ENCODE measurements at regions not wholly inside any gene's neighbourhood (a gene's known extent, or its start where the extent isn't known, plus 50 kb on each side); places are given as distances from the start of the nearest gene placed in this dataset.

- no peak overlapping the region for H3K4me3 Mint-ChIP-seq
- POLR2A ChIA-PET = no interaction called here
- CTCF ChIA-PET = interaction anchor here (0.6 kb wide), 2 partner anchors 389 to 745 kb away, joined by 3 read pairs; no protein-coding TSS in a partner anchor
- no peak overlapping the region for H3K27ac Mint-ChIP-seq
- H3K9me3 Mint-ChIP-seq = peaks cover 4% of the 10 kb centered on the region
- no peaks in the 10 kb centered on the region for H3K4me1 Mint-ChIP-seq
- no peaks in the 10 kb centered on the region for H3K36me3 Mint-ChIP-seq (ENCODE audit: low read depth)
- no peak for DNase-seq
- no peaks in the 10 kb centered on the region for H3K27me3 Mint-ChIP-seq
These were observed 208.6 kb upstream of the GALNT17 start for GRCh38 chr7:70923181-70923845.

- Mint-ChIP-seq H3K36me3 (ENCODE audit: low read depth) (no peaks in the 10 kb centered on the region), H3K9me3 (peaks cover 6% of the 10 kb centered on the region), H3K4me3 (no peak overlapping the region), H3K4me1 (no peaks in the 10 kb centered on the region), H3K27me3 (no peaks in the 10 kb centered on the region), H3K27ac (no peak overlapping the region)
- no peak for DNase-seq
- POLR2A ChIA-PET = no interaction called here
- CTCF ChIA-PET = interaction anchor here (0.6 kb wide), 1 partner anchor 246 kb away, joined by 3 read pairs; no protein-coding TSS in a partner anchor
These were observed 206.4 kb upstream of the GALNT17 start for GRCh38 chr7:70925411-70926115.

GRCh38 chr7:70926666-70927065, 205.3 kb upstream of the GALNT17 start:
- Mint-ChIP-seq H3K27ac (no peak overlapping the region), H3K4me1 (no peaks in the 10 kb centered on the region), H3K27me3 (no peaks in the 10 kb centered on the region), H3K4me3 (no peak overlapping the region), H3K36me3 (ENCODE audit: low read depth) (no peaks in the 10 kb centered on the region), H3K9me3 (peaks cover 6% of the 10 kb centered on the region)
- POLR2A ChIA-PET = no interaction called here
- CTCF ChIA-PET = no interaction called here
- DNase-seq = no peak

- peaks cover 19% of the 10 kb centered on the region for H3K9me3 Mint-ChIP-seq
- CTCF ChIA-PET = no interaction called here
- no peaks in the 10 kb centered on the region for H3K4me1 Mint-ChIP-seq
- no peaks in the 10 kb centered on the region for H3K36me3 Mint-ChIP-seq (ENCODE audit: low read depth)
- DNase-seq = no peak
- H3K27ac Mint-ChIP-seq = no peak overlapping the region
- H3K27me3 Mint-ChIP-seq = no peaks in the 10 kb centered on the region
- no peak overlapping the region for H3K4me3 Mint-ChIP-seq
- POLR2A ChIA-PET = no interaction called here
These were observed 196.6 kb upstream of the GALNT17 start for GRCh38 chr7:70935311-70935710.

GRCh38 chr7:70935854-70936253, 196.1 kb upstream of the GALNT17 start:
- no peak for DNase-seq
- no peaks in the 10 kb centered on the region for H3K27me3 Mint-ChIP-seq
- no peak overlapping the region for H3K27ac Mint-ChIP-seq
- H3K36me3 Mint-ChIP-seq (ENCODE audit: low read depth) = no peaks in the 10 kb centered on the region
- peaks cover 19% of the 10 kb centered on the region for H3K9me3 Mint-ChIP-seq
- ChIA-PET CTCF (no interaction called here), POLR2A (no interaction called here)
- no peak overlapping the region for H3K4me3 Mint-ChIP-seq
- H3K4me1 Mint-ChIP-seq = no peaks in the 10 kb centered on the region

GRCh38 chr7:70937424-70937823, 194.5 kb upstream of the GALNT17 start:
- H3K4me1 Mint-ChIP-seq = no peaks in the 10 kb centered on the region
- peaks cover 24% of the 10 kb centered on the region for H3K9me3 Mint-ChIP-seq
- H3K27ac Mint-ChIP-seq = no peak overlapping the region
- H3K4me3 Mint-ChIP-seq = no peak overlapping the region
- no peaks in the 10 kb centered on the region for H3K27me3 Mint-ChIP-seq
- no peaks in the 10 kb centered on the region for H3K36me3 Mint-ChIP-seq (ENCODE audit: low read depth)
- ChIA-PET POLR2A (no interaction called here), CTCF (no interaction called here)
- DNase-seq = no peak

GRCh38 chr7:70940597-70940996, 191.3 kb upstream of the GALNT17 start:
- Mint-ChIP-seq H3K36me3 (ENCODE audit: low read depth) (no peaks in the 10 kb centered on the region), H3K4me1 (no peaks in the 10 kb centered on the region), H3K9me3 (peaks cover 26% of the 10 kb centered on the region), H3K27ac (no peak overlapping the region), H3K27me3 (no peaks in the 10 kb centered on the region), H3K4me3 (no peak overlapping the region)
- DNase-seq = no peak
- POLR2A ChIA-PET = no interaction called here
- CTCF ChIA-PET = interaction anchor here (0.6 kb wide), 1 partner anchor 1353 kb away, joined by 4 read pairs; no protein-coding TSS in a partner anchor

GRCh38 chr7:70942791-70943190, 189.2 kb upstream of the GALNT17 start:
- Mint-ChIP-seq H3K4me3 (no peak overlapping the region), H3K27me3 (no peaks in the 10 kb centered on the region), H3K4me1 (no peaks in the 10 kb centered on the region), H3K27ac (no peak overlapping the region), H3K9me3 (peaks cover 19% of the 10 kb centered on the region), H3K36me3 (ENCODE audit: low read depth) (no peaks in the 10 kb centered on the region)
- ChIA-PET POLR2A (no interaction called here), CTCF (no interaction called here)
- DNase-seq = no peak

GRCh38 chr7:70944516-70944915, 187.4 kb upstream of the GALNT17 start:
- DNase-seq = no peak
- Mint-ChIP-seq H3K36me3 (ENCODE audit: low read depth) (no peaks in the 10 kb centered on the region), H3K4me1 (no peaks in the 10 kb centered on the region), H3K4me3 (no peak overlapping the region), H3K9me3 (peaks cover 21% of the 10 kb centered on the region), H3K27me3 (no peaks in the 10 kb centered on the region), H3K27ac (no peak overlapping the region)
- CTCF ChIA-PET = no interaction called here
- POLR2A ChIA-PET = no interaction called here

GRCh38 chr7:70947181-70947580, 184.8 kb upstream of the GALNT17 start:
- no peak for DNase-seq
- no peak overlapping the region for H3K4me3 Mint-ChIP-seq
- H3K36me3 Mint-ChIP-seq (ENCODE audit: low read depth) = no peaks in the 10 kb centered on the region
- POLR2A ChIA-PET = no interaction called here
- no peaks in the 10 kb centered on the region for H3K27me3 Mint-ChIP-seq
- CTCF ChIA-PET = no interaction called here
- H3K9me3 Mint-ChIP-seq = peaks cover 22% of the 10 kb centered on the region
- no peak overlapping the region for H3K27ac Mint-ChIP-seq
- no peaks in the 10 kb centered on the region for H3K4me1 Mint-ChIP-seq

- POLR2A ChIA-PET = no interaction called here
- no peaks in the 10 kb centered on the region for H3K36me3 Mint-ChIP-seq (ENCODE audit: low read depth)
- CTCF ChIA-PET = interaction anchor here (1.2 kb wide), 1 partner anchor 1794 kb away, joined by 3 read pairs; no protein-coding TSS in a partner anchor
- no peaks in the 10 kb centered on the region for H3K27me3 Mint-ChIP-seq
- H3K9me3 Mint-ChIP-seq = peaks cover 23% of the 10 kb centered on the region
- no peak overlapping the region for H3K4me3 Mint-ChIP-seq
- no peaks in the 10 kb centered on the region for H3K4me1 Mint-ChIP-seq
- DNase-seq = no peak
- H3K27ac Mint-ChIP-seq = no peak overlapping the region
These were observed 182.1 kb upstream of the GALNT17 start for GRCh38 chr7:70949862-70950261.

GRCh38 chr7:70951271-70951962, 180.5 kb upstream of the GALNT17 start:
- Mint-ChIP-seq H3K36me3 (ENCODE audit: low read depth) (no peaks in the 10 kb centered on the region), H3K4me1 (no peaks in the 10 kb centered on the region), H3K4me3 (no peak overlapping the region), H3K27me3 (no peaks in the 10 kb centered on the region), H3K27ac (no peak overlapping the region), H3K9me3 (peaks cover 23% of the 10 kb centered on the region)
- DNase-seq = no peak
- ChIA-PET POLR2A (no interaction called here), CTCF (no interaction called here)

- DNase-seq = no peak
- no peaks in the 10 kb centered on the region for H3K36me3 Mint-ChIP-seq (ENCODE audit: low read depth)
- ChIA-PET CTCF (no interaction called here), POLR2A (no interaction called here)
- no peak overlapping the region for H3K4me3 Mint-ChIP-seq
- no peak overlapping the region for H3K27ac Mint-ChIP-seq
- H3K9me3 Mint-ChIP-seq = peaks cover 23% of the 10 kb centered on the region
- H3K4me1 Mint-ChIP-seq = no peaks in the 10 kb centered on the region
- H3K27me3 Mint-ChIP-seq = no peaks in the 10 kb centered on the region
These were observed 179.6 kb upstream of the GALNT17 start for GRCh38 chr7:70952311-70952710.
